Thoracic aorta (tissue), 2 donors: ENCODE measurements at regions not wholly inside any gene's neighbourhood (a gene's known extent, or its start where the extent isn't known, plus 50 kb on each side); places are given as distances from the start of the nearest gene placed in this dataset.

Experiments used
- ATAC-seq: fragments of 150-250 bp; one replicate; pipeline ENCODE4 v1.8.0; 2017; ENCODE audit warnings: low read depth; ENCODE audit not compliant: insufficient number of reproducible peaks, low FRiP score
- DNase-seq: peaks from one replicate; pipeline ENCODE4 v3.0.0-alpha.2; 2020; ENCODE audit warnings: low spot score
- H3K27ac ChIP-seq, 2 donors: fragments of 200-600 bp; sonication (generic); 1 replicate in 1 of 2; 2 replicates in 1 of 2; pipeline ENCODE4 v1.5.1; 2016; ENCODE audit warnings: mild to moderate bottlenecking in 2 of 2, moderate library complexity in 2 of 2
- H3K27me3 ChIP-seq: fragments of 200-600 bp; sonication (generic); replicated peaks from 2 replicates; pipeline ENCODE4 v1.6.0; 2016; ENCODE audit warnings: mild to moderate bottlenecking; ENCODE audit not compliant: insufficient read depth
- H3K36me3 ChIP-seq: fragments of 200-600 bp; sonication (generic); one replicate; pipeline ENCODE4 v1.5.1; 2016
- H3K4me1 ChIP-seq, 2 donors: fragments of 200-600 bp; sonication (generic); 1 replicate in 1 of 2; 2 replicates in 1 of 2; pipeline versions ENCODE4 v1.5.1 to v1.6.0; 2016; ENCODE audit warnings: low read depth in 2 of 2, mild to moderate bottlenecking in 1 of 2; ENCODE audit not compliant: control insufficient read depth in 1 of 2
- H3K4me3 ChIP-seq: fragments of 200-600 bp; sonication (generic); 2 replicates; pipeline ENCODE4 v1.5.1; 2016; ENCODE audit warnings: mild to moderate bottlenecking
- H3K9me3 ChIP-seq: fragments of 200-600 bp; sonication (generic); 2 replicates; pipeline ENCODE4 v1.5.1; 2016
- CTCF ChIP-seq: fragments of 200-600 bp; sonication (generic); IDR thresholded peaks from one replicate; pipeline ENCODE4 v1.5.1; 2019; ENCODE audit warnings: antibody characterized with exemption

GRCh38 chr6:147088861-147089260, 115.4 kb upstream of the STXBP5 start:
- TF ChIP-seq CTCF = no peak

GRCh38 chr6:147095316-147095715, 108.9 kb upstream of the STXBP5 start:
- H3K4me1 ChIP-seq = no peaks in the 10 kb centered on the region
- no peak overlapping the region for H3K27ac ChIP-seq
- no peak for ATAC-seq
- H3K36me3 ChIP-seq = no peaks in the 10 kb centered on the region
- H3K4me3 ChIP-seq = no peak overlapping the region
- DNase-seq = no peak
- no peak for TF ChIP-seq CTCF
- H3K9me3 ChIP-seq = no peaks in the 10 kb centered on the region
- no peaks in the 10 kb centered on the region for H3K27me3 ChIP-seq

More at GRCh38 chr6:147088861-147089260, 115.4 kb upstream of the STXBP5 start:
- DNase-seq = no peak
- no peaks in the 10 kb centered on the region for H3K36me3 ChIP-seq
- no peaks in the 10 kb centered on the region for H3K27me3 ChIP-seq
- H3K4me1 ChIP-seq = no peaks in the 10 kb centered on the region
- no peak overlapping the region for H3K4me3 ChIP-seq
- no peak overlapping the region for H3K27ac ChIP-seq
- peaks cover 3% of the 10 kb centered on the region for H3K9me3 ChIP-seq
- no peak for ATAC-seq

- TF ChIP-seq CTCF = no peak
- no peak overlapping the region for H3K27ac ChIP-seq
- no peaks in the 10 kb centered on the region for H3K36me3 ChIP-seq
- no peaks in the 10 kb centered on the region for H3K27me3 ChIP-seq
- no peaks in the 10 kb centered on the region for H3K9me3 ChIP-seq
- no peak for DNase-seq
- H3K4me3 ChIP-seq = no peak overlapping the region
- H3K4me1 ChIP-seq = no peaks in the 10 kb centered on the region
- no peak for ATAC-seq
Measured at GRCh38 chr6:147099974-147100373, 104.2 kb upstream of the STXBP5 start.

- DNase-seq (no peak), ATAC-seq (no peak)
- Histone ChIP-seq H3K4me3 (no peak overlapping the region), H3K4me1 (no peaks in the 10 kb centered on the region), H3K36me3 (no peaks in the 10 kb centered on the region), H3K9me3 (no peaks in the 10 kb centered on the region), H3K27ac (no peak overlapping the region), H3K27me3 (no peaks in the 10 kb centered on the region)
- no peak for TF ChIP-seq CTCF
Measured at GRCh38 chr6:147103007-147103406, 101.2 kb upstream of the STXBP5 start.

GRCh38 chr6:147103694-147104093, 100.5 kb upstream of the STXBP5 start:
- Histone ChIP-seq H3K27ac (no peak overlapping the region), H3K4me3 (no peak overlapping the region), H3K27me3 (no peaks in the 10 kb centered on the region), H3K4me1 (no peaks in the 10 kb centered on the region), H3K9me3 (no peaks in the 10 kb centered on the region), H3K36me3 (no peaks in the 10 kb centered on the region)
- DNase-seq (no peak), ATAC-seq (no peak)
- no peak for TF ChIP-seq CTCF
